NB4 (cell line): ENCODE measurements at regions not wholly inside any gene's neighbourhood (a gene's known extent, or its start where the extent isn't known, plus 50 kb on each side); places are given as distances from the start of the nearest gene placed in this dataset.

ENCODE experiments used
- MAX ChIP-seq: IDR thresholded peaks from 2 replicates; pipeline ENCODE4 v1.6.1; 2011; ENCODE audit warnings: low read depth, low read length
- MYC ChIP-seq: IDR thresholded peaks from 2 replicates; pipeline ENCODE4 v1.6.1; 2011; ENCODE audit warnings: low read depth, low read length
- POLR2A ChIP-seq: IDR thresholded peaks from 2 replicates; pipeline ENCODE4 v1.6.1; 2011; ENCODE audit warnings: mild to moderate bottlenecking; ENCODE audit not compliant: insufficient read length; ENCODE audit errors: extremely low read depth
- TF ChIP-seq, protein P1 (sequence below): IDR thresholded peaks from one replicate; pipeline ENCODE4 v1.5.1; 2012; ENCODE audit warnings: low read depth, low read length

DNA sequence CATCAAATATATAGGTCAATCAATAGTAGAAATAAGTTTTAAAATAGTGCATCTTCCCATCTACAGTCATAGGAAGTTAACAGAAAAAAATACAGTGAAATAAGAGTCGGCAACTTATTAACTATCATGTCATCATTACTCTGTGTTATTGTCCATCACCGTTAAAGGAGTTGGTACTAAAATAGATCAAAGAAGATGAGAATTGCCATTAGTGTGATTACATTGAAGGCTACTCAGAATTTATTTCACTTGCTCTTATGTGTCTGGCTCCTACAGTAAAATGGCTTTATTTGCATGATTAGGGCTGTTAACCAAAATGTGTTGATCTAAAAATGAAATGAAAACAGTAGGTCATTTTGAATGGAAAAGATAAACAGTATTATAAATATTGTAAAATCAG is 162.5 kb upstream of the SLITRK1 start:
- TF ChIP-seq, protein P1, sequence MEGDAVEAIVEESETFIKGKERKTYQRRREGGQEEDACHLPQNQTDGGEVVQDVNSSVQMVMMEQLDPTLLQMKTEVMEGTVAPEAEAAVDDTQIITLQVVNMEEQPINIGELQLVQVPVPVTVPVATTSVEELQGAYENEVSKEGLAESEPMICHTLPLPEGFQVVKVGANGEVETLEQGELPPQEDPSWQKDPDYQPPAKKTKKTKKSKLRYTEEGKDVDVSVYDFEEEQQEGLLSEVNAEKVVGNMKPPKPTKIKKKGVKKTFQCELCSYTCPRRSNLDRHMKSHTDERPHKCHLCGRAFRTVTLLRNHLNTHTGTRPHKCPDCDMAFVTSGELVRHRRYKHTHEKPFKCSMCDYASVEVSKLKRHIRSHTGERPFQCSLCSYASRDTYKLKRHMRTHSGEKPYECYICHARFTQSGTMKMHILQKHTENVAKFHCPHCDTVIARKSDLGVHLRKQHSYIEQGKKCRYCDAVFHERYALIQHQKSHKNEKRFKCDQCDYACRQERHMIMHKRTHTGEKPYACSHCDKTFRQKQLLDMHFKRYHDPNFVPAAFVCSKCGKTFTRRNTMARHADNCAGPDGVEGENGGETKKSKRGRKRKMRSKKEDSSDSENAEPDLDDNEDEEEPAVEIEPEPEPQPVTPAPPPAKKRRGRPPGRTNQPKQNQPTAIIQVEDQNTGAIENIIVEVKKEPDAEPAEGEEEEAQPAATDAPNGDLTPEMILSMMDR: no peak
- TF ChIP-seq POLR2A (no peak), MAX (no peak), MYC (no peak)
